ENCODE measurements at regions not wholly inside any gene's neighbourhood (a gene's known extent, or its start where the extent isn't known, plus 50 kb on each side); places are given as distances from the start of the nearest gene placed in this dataset.

DNA sequence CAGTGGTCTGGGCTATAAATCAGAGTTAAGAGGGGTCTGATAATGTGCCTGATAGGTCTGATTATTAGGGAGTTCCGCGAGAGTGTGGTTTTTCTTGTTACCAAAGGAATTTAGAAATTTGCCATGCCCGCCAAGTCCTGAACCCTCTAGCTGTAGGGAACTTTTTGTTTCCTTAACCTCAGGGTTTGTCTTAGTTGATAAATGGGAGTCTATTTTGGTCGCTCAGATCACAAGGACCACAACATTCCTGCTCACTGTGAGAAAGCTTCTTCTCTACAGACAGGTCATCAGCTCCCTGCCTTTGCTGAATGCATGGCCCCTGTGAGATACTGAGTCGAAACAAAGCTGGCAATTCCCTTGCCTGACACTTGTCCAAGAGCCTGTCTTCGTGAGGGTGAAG lies 497.8 kb downstream of the HS3ST4 start:
- no peak for DNase-seq

GRCh38 chr16:26194526-26194925 lies 502.8 kb downstream of the HS3ST4 start:
- no peak for DNase-seq

DNA sequence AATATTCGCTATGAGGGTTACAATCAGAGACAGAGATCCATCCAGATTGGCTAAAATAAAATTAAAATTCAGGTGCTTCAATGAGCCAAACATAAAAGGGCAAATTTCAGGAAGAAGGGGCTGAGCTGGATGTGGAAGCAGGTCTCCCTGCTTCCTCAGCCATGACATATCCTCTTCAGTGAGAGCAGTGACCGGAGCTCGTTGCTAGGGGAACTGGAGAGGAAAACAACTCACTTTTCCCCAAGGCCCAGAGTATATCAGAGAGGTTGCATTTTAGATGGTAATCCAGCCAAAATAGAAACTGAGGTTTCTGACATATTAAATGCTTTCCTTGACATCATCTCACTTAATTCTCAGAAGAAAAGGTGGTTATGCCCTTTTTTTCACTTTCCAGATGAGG lies 503.5 kb downstream of the HS3ST4 start:
- DNase-seq: no peak

DNA sequence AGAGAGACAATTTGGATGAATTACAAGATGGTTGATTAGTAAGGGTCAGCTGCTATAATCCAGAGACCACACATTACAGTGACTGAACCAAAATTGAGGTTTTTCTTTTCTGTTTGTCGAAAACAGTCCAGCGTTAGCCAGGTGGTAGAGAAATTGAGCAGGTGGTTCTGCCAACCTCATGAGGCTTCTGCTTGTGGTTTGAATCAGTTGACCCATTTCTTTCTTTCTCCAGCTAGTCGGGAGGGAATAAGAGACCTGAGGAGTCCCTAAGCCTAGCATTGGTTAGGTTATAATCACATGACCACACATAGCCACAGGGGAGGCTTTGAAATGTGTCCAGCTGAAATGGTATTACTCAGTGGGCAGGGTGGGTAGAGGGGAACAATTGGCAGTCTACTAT lies 504.6 kb downstream of the HS3ST4 start:
- DNase-seq: no peak

DNA sequence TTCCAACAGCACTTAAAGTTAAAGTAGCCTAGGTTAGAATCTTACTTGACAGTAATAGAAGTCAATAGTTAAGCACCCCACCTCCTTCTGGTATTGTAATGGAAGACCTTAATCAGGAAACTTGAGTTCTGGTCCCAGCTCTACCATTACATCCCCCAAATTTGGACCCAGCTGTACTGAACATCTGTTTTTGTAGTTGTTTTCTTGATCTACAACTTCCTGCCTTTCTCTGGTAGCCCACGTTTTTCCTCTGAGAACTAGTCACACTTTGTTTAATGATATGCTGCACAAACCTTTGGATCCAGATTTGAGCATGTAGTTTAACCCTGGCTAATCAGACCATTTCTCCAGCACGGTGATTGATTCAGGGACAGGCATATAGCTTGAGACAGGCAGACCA lies 505.0 kb downstream of the HS3ST4 start:
- no peak for DNase-seq

- no peak for DNase-seq
Observed at GRCh38 chr16:26197707-26198106, 505.9 kb downstream of the HS3ST4 start.

DNA sequence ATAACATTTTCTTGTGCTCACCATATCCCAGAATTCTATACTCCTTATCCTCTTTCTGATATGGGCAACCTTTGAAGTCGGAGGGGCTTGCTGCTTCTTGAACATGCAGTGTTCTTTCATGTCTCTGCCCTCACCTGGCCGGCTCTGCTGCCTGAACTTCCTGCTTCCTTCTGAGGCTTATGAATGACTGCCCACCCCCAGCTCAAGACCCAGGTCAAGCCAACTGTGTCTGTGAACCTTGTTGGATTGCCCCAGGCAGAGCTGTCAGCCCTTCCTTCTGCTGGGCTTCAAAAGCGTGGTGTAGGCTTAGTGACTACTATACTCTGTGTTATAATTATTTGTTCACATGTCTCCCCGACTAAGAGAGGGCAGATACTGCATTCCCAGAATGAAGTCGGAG lies 506.5 kb downstream of the HS3ST4 start:
- DNase-seq: no peak

DNA sequence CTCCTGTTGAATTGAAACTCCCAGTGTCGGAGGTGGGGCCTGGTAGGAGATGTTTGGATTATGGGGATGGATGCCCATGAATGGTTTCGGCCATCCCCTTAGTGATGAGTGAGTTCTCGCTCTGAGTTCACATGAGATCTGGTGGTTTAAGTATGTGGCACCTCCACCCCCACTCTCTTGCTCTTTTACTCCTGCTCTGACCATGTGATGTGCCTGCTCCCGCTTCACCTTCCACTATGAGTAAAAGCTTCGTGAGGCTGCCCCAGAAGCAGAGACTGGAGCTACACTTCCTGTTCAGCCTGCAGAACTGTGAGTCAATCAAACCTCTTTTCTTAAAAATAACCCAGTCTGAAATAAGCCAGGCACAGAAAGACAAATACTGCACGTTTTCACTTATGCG lies 512.4 kb downstream of the HS3ST4 start:
- DNase-seq: no peak

- DNase-seq: no peak
Observed at GRCh38 chr16:26211542-26211941, 519.8 kb downstream of the HS3ST4 start.

DNA sequence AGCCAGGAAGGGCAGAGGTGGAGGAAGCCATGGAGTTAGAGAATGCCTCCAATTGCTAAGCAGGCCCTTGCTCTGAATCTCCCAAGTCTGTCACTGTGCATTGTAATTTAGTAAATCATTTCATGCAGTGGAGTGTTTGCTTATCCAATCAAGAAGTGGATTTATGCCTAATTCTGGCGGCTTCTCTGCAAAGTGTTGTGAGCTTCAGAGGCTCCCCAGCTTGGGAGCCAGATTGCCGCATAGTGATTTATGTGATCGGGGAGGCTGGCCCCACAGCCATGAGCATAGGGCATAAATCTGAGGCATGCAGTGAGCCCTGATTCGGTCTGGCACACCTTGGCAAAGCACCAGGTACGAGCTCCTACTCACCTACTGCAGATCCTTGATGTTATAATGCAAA lies 520.8 kb downstream of the HS3ST4 start:
- no peak for DNase-seq

GRCh38 chr16:26214581-26215174 lies 522.9 kb downstream of the HS3ST4 start:
- DNase-seq: no peak

GRCh38 chr16:26220894-26221293 lies 529.1 kb downstream of the HS3ST4 start:
- no peak for DNase-seq

DNA sequence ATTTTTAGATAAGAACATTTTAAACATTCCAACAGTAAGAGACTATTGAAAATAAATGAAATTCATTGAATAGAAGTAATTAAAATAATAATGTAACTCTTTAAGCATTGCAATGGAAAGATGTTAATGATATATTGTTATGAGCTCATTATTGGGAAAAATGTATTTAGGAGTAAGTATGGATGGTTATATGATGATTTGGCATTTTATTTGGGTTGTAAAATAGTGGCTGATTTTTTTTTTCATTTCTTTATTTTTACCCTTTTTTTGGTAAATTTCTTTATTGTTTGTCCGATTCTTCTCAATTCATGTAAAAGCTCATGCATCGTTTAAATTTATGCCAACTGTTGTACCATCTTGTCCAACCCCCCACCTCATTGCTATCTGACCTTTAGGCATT lies 539.9 kb downstream of the HS3ST4 start:
- no peak for DNase-seq

GRCh38 chr16:26240807-26241206 lies 549.0 kb downstream of the HS3ST4 start:
- DNase-seq: no peak

DNA sequence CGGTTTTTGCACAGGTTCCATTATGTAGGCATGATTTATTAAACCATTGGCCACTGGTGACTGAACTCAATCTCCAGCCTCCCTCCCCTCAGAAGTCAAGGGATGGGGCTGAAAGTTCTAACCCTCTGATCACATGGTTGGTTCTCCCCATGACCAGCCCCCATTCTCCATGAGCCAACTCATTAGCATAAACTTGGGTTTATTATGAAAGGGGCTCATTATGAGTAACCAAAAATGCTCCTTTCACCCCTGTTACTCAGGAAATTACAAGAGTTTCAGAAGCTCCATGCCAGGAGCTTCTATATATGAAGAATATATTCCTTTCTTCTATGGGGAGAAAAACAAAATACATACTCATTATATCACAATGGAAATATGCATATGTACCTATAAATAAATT lies 555.3 kb downstream of the HS3ST4 start:
- no peak for DNase-seq

GRCh38 chr16:26252598-26252997 lies 560.8 kb downstream of the HS3ST4 start:
- no peak for DNase-seq

GRCh38 chr16:26261621-26262020 lies 569.9 kb downstream of the HS3ST4 start:
- DNase-seq: no peak

GRCh38 chr16:26263406-26263805 lies 571.6 kb downstream of the HS3ST4 start:
- no peak for DNase-seq

GRCh38 chr16:26267641-26268040 lies 575.9 kb downstream of the HS3ST4 start:
- no peak for DNase-seq

DNA sequence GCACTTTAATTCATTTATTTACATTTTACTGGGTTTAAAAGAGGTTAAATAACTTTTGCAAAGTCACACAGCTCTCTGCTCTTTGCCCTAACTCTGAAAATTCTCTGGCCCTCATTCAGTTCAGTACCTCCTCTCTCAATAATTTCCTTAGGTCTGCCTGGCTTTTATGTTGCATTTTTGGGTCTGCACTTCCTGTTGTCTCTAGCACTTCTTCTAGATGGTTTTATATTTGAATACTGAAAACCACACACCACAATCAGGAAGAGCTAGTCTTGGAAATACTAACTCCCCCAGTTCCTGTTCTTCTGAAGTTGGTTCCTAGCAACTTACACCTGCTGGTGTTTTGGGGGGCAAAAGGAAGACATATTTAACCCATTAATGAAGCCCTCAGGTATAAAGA lies 577.9 kb downstream of the HS3ST4 start:
- DNase-seq: no peak

GRCh38 chr16:26273607-26274006 lies 581.8 kb downstream of the HS3ST4 start:
- no peak for DNase-seq

DNA sequence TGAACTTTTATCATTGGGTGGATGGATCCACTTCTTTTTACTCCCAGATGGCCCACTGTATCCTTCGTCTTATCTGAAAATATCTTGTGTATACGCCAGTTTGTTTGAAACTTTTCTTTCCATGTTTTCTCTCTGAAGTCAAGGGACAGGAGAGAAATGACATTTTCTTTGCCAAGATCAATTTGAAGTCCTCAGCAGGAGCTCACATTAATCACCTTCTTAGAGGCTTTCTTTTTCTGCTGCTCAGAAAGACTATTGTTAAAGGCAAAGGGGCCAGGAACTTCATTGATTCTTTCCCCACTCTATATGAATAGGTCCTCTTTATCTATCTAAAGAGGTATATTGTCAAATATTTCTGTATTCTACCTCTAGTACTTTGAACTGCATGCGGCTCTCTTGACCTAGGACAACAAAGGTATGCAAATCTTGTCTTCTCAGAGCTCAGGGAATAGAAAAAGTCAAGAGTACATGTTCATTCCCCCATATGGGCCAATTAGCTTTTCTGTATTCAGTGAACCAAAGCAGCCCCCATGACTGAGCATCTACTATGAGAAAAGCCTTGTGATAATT lies 583.3 kb downstream of the HS3ST4 start:
- DNase-seq: no peak

- no peak for DNase-seq
Observed at GRCh38 chr16:26276289-26276688, 584.5 kb downstream of the HS3ST4 start.

GRCh38 chr16:26281381-26282110 lies 589.8 kb downstream of the HS3ST4 start:
- no peak for DNase-seq
